ENCODE measurements at regions not wholly inside any gene's neighbourhood (a gene's known extent, or its start where the extent isn't known, plus 50 kb on each side); places are given as distances from the start of the nearest gene placed in this dataset.
A peak's percentile ranks its signal among the peaks of the same experiment; 100 is the strongest.

DNA sequence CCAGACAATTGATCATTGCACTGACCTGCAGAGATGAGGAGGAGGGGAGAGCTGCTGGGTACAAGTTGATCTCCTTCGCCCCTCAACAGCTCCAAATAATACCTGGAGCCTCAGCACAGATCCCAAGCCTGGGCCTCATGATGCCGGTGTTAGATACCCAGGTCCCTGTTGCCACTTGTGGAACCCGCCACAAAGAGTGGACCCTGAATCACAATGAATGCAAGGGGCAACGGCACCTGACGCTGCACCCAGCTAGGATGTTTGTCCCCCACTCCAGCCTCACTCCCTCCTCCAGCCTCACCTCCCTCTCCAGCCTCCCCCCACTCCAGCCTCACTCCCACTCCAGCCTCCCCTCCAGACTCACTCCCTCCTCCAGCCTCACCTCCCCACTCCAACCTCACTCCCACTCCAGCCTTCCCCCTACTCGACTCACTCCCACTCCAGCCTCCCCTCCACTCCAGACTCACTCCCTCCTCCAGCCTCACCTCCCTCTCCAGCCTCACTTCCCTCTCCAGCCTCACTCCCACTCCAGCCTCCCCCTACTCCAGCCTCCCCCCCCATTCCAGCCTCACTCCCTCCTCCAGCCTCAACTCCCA, 879.0 kb downstream of the BRD1 start:
- intact Hi-C loops (cut with DNase I): no loop called here

DNA sequence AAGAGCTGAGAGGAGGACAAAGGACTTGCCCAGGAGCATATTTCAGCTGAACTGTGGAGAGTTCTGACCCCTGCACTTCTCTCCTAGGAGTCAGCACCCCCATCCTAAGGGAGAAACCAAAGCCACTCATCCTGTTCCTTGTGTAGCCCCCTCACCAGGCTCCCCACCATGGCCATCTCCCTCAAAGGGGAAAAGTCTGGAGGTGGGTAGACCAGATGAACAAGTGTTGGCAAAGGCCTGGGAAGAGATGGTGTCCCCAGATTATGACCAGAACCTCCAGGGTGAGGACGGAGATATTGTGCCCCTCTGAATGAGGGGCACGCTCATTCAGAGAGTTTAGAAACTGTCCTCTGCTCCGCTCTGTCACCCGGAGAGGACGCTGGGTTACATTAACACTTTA, 880.0 kb downstream of the BRD1 start:
- no peak for DNase-seq (ENCODE audit: low spot score)

More for the DNA sequence above, 879.0 kb downstream of the BRD1 start:
- peak; percentile 56 for DNase-seq (ENCODE audit: low spot score)

GRCh38 chr22:48945621-48946458, 881.8 kb downstream of the BRD1 start:
- peak; percentile 76 for DNase-seq (ENCODE audit: low spot score)
- intact Hi-C loops (cut with DNase I): no loop called here

More for the DNA sequence above, 880.0 kb downstream of the BRD1 start:
- intact Hi-C loops (cut with DNase I): no loop called here

- intact Hi-C loops (cut with DNase I): no loop called here
Observed at GRCh38 chr22:48944751-48945620, 882.7 kb downstream of the BRD1 start.

DNA sequence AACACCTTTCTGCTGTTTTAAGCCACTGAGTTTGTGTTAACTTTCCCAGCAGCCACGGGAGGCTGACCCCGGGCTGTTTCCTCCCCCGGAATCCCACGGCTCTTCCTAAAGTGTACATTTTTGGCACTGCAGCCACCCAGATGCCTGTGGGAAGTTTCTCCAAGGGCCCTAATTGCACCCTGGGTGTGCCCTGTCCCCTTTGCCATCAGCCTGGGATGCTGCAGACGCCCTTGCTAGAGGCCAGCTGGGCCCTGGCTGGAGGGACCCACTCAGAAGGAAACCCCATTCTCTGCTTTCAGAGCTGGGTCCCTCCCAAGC, 883.3 kb downstream of the BRD1 start:
- DNase-seq (ENCODE audit: low spot score): peak; percentile 16
- intact Hi-C loops (cut with DNase I): no loop called here

More at GRCh38 chr22:48944751-48945620, 882.7 kb downstream of the BRD1 start:
- DNase-seq (ENCODE audit: low spot score): peak; percentile 75

DNA sequence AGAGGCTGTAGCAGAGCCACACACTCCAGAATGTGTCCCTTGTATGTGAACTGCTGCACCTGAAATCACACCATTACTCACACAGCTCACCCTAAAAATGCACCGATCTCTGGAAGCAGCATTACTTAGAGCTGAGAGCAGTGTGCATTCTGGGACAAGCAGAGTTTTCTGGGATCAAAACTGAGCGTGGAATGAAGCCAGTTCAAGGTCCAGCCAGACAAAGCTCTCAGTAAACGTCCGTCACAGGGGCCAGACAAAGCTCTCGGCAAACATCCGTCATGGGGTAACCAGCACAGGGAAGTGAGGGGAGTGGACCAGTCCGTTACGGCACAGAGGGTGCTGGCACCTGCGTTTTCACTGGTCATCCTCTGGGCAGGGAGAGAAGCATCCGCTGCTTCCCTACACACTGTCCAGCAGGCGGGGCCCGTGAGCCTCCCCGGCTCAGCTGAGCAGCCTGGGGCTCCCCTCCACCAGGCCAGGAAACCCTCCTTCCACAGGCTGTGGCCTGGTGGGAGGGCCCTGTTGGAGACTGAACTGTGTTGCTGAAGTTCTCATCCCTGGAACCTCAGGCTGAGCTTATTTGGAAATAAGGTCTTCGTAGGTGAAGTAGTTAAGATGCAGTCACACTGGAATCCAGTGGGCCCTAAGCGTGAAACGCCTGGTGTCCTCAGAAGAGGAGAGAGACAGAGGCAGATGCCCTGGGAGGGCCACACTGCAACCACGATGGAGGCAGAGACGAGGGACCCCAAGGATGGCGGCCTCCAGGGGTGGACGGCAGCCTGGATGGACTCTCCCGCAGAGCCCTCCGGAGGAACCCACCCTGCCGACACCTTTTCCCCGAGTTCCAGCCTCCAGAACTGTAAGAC, 883.9 kb downstream of the BRD1 start:
- intact Hi-C loops (cut with DNase I): no loop called here
- peak; percentile 42 for DNase-seq (ENCODE audit: low spot score)

GRCh38 chr22:48942698-48943566, 884.7 kb downstream of the BRD1 start:
- intact Hi-C loops (cut with DNase I): no loop called here
- DNase-seq (ENCODE audit: low spot score): peak; percentile 76

GRCh38 chr22:48941903-48942575, 885.6 kb downstream of the BRD1 start:
- DNase-seq (ENCODE audit: low spot score): peak; percentile 65
- intact Hi-C loops (cut with DNase I): no loop called here

DNA sequence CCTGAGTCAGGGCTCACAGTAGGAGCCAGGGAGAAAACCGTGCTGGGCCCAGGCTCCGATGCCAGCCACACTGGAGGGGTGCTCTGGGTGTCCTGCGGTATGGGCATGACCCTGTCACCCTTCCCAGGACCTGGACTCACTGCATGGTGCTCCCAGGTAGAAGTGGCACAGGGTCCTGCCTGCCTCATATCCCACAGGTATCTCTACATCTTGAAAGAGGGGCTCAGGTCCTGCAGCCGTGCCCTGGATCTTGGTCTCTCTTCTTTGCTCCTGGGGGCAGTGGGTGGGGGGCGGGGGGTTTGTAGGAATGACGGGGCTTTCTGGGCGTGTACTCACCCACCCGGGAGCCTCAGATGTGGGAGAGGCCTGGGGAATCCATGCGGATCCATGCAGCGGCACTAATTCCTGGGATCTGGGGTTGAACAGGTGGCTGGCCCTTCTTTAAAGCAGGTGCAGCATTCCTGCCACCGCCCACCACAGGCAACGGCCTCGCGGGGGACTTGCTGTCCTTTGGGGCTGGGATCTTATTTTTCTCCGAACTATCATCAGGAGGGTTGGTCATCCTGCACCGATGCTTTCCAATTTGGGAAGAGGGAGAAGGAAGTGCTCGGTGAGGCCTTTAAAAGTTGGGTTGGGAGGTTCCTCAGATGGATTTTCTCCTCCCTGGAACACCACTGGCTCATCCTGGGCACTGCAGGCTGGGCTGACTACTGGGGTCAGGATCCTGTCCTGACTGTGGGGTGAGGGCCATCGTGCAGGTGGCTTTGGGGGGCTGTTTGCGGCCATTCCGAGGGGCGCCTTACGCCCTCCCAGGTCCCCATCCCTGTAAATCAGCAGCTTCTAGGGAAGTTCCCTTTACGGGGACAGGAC, 886.4 kb downstream of the BRD1 start:
- DNase-seq (ENCODE audit: low spot score): peak; percentile 43
- intact Hi-C loops (cut with DNase I): no loop called here

- no peak for DNase-seq (ENCODE audit: low spot score)
- intact Hi-C loops (cut with DNase I): no loop called here
Observed at GRCh38 chr22:48940266-48941032, 887.2 kb downstream of the BRD1 start.

DNA sequence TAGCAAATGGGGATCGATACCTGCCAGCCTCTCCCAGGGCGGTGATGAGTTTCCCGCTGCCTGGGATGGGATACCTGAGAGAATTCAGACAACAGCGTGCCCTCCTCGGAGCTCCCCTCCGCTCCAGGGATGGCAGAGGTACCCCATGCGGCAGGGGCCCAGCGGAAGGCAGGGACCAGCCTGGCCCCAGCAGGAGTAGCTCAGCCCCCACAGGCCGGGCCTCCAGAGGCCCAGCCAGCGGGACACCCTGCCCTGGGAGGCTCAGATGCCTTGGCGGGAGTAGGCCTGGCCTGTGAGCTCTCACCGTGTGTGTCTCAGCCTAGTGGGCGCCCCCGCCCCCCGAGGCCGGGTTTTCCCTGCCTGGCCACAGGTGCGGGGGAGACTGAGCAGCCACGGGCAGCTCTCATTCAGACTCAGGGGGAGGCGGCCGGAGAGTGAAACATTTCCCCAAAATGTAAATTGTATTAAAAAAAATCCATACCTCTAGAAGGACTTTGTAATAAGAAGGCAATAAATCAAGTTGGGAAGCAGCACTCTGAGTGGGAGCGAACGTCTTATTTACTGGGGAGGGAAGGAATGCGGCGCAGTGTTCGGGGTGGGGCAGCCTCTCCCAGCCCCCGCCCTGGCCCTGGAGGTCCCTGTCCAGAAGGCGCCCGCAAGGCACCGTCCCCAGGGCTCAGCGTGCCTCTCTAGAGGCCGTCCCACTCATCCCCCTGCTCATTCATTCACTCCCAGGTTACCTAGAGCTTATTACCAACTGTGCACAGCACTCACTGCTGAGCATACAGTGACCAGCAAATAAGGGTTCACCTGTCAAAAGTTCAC, 888.0 kb downstream of the BRD1 start:
- no peak for DNase-seq (ENCODE audit: low spot score)
- intact Hi-C loops (cut with DNase I): no loop called here

DNA sequence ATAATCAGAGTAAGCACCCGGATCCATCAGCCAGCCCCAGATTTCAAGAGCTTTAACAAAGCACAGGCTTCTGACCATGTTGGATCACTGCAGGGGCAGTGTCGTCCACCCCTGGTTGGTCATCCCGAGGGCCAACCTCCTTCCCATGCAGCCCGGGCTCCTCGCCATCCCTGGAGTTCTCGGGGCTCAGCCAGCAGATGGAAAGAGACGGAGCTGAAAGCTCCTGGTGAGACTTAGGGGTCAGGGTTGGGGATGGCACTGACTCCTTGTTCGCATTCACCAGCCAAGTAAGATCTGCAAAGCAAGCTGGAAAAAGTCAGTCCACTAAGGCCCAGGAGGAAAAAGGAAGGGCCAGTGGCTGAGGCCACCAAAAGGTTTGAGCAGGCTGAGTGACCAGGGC, 888.9 kb downstream of the BRD1 start:
- DNase-seq (ENCODE audit: low spot score): no peak
- intact Hi-C loops (cut with DNase I): no loop called here

DNA sequence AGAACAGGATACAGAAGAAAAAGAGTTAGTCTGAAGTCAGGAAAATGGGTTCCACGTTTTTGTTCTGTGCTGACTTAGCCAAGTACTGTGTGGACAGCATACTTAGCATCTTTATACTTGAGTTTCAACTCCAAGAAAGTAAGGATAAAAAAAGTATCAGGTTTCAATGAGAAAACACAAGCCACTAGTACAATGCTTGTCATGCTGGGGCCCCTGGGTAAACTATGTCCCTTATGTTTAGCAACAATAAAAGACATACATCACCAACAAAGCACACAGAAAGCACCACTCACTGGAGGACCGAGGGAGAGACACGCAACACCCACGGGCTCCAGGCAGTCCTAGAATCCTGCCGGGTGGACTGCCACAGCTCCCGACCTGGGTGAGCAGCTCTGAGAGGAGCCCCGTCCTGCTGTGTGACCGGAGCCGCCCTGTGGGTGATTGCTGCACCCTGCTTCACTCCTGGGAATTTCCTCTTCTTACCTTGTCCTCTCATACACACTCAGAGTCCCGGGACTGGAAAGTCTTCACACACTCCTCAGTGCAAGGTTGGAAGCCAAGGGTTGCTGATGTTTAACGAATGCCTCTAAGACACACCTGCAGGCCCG, 890.5 kb downstream of the BRD1 start:
- intact Hi-C loops (cut with DNase I): no loop called here

DNA sequence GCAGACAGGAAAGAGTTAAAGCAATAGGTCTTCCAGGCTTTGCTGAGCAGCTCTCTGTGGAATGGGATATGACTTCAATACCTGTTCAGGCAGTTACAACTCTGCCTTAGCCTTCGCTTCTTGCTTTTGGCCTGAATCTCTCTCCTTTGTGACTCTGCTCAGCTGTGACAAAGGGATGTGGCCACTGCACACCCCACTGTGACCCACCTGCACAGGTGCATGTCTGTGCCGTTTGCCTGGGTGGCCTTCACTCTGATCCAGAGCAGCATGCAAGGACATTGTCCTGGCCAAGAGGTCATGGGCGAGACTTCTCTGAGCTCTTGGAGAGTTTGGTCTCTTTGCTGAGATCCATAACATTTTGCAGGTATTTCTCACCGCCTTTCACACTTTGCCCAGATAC, 891.3 kb downstream of the BRD1 start:
- intact Hi-C loops (cut with DNase I): no loop called here

More for the DNA sequence above, 890.5 kb downstream of the BRD1 start:
- no peak for DNase-seq (ENCODE audit: low spot score)

DNA sequence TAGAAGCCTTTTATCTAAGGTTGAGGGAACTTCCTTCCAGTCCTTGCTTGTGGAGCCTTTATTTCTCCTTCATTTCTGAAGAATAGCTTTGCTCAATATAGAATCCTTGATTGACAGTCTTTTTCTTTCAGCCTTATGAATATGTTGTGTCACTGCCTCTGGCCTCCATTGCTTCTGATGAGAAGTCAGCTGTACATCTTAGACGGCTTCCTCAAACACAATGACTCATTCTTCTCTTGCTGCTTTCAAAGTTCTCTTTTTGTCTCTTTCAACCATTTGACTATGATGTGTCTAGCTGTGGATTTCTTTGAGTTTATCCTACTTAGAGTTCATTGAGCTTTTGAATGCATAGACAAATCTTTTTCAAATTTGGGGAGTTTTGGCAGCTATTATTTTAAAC, 893.2 kb downstream of the BRD1 start:
- DNase-seq (ENCODE audit: low spot score): no peak
- intact Hi-C loops (cut with DNase I): no loop called here

More for the DNA sequence above, 891.3 kb downstream of the BRD1 start:
- DNase-seq (ENCODE audit: low spot score): no peak
